Ovary (tissue), 7 donors: ENCODE measurements at regions not wholly inside any gene's neighbourhood (a gene's known extent, or its start where the extent isn't known, plus 50 kb on each side); places are given as distances from the start of the nearest gene placed in this dataset.

Source experiments
- DNase-seq, 5 donors: peaks; one replicate each; pipeline ENCODE4 v3.0.0-alpha.2; 2019 to 2020
- H3K27ac ChIP-seq, 2 donors: fragments of 200-600 bp; one replicate each; pipeline versions ENCODE4 v1.5.1 to v1.8.0; 2019 to 2022
- H3K27me3 ChIP-seq: fragments of 200-600 bp; one replicate; pipeline ENCODE4 v1.8.0; 2022
- H3K36me3 ChIP-seq: fragments of 200-600 bp; sonication (generic); one replicate; pipeline ENCODE4 v1.5.1; 2019
- H3K4me1 ChIP-seq: one replicate; pipeline ENCODE4 v1.8.1; 2013; ENCODE audit warnings: mild to moderate bottlenecking, moderate library complexity; ENCODE audit not compliant: insufficient read depth
- H3K4me3 ChIP-seq: fragments of 200-600 bp; sonication (generic); one replicate; pipeline ENCODE4 v1.5.1; 2017
- H3K9me3 ChIP-seq, 2 donors: fragments of 200-600 bp in 1 of 2; sonication (generic) in 1 of 2; one replicate each; pipeline versions ENCODE4 v1.5.1 to v1.8.1; 2013 to 2019; ENCODE audit warnings: mild to moderate bottlenecking in 1 of 2, moderate library complexity in 1 of 2
- CTCF ChIP-seq, 3 donors: fragments of 450-650 bp in 2 of 3; fragments of 200-600 bp in 1 of 3; IDR thresholded peaks; one replicate each; pipeline versions ENCODE4 v1.5.1 to v1.8.0; 2016 to 2022; ENCODE audit warnings: antibody characterized with exemption in 3 of 3, mild to moderate bottlenecking in 1 of 3
- EP300 ChIP-seq: sonication (generic); formaldehyde crosslinking; IDR thresholded peaks from one replicate; pipeline ENCODE4 v1.6.1; 2017; ENCODE audit warnings: antibody characterized with exemption
- POLR2A ChIP-seq: fragments of 450-650 bp; IDR thresholded peaks from one replicate; pipeline ENCODE4 v1.6.1; 2017; ENCODE audit warnings: antibody characterized with exemption, mild to moderate bottlenecking, moderate library complexity
- WGBS, 3 donors: extraction: QIAGEN DNeasy Blood & Tissue Kit in 1 of 3; methylation state at CpG; one replicate each; pipeline versions ENCODE4 v1.1.5 to v1.1.7; 2013 to 2017; 5-methylcytosine and 5-hydroxymethylcytosine counted together
- intact Hi-C, 4 donors: fragments of 100-400 bp; cut with DNase I; formaldehyde crosslinking; loops; one replicate each; pipeline versions ENCODE4 v1.11.0 to v1.15.1; 2022 to 2023
- donor health status: DM: no; HTN: no; CAD: no; lungs with moderate emphysema.
- donor health status: DM: no; HTN: no; CAD: no.
- donor health status: Bipolar disorder and iron deficiency.
- donor health status: DM: no; HTN: no; CAD: no.
- donor health status: DM: yes; HTN: yes; CAD: no.

- intact Hi-C loops, result no loop called here
- no peak for DNase-seq
- WGBS, 3 donors, result 77 to 82% (median 80%) methylated on average over 29 of the region's 29 CpGs
Measured at GRCh38 chr13:112252804-112253590, 123.2 kb upstream of the SPACA7 start.

DNA sequence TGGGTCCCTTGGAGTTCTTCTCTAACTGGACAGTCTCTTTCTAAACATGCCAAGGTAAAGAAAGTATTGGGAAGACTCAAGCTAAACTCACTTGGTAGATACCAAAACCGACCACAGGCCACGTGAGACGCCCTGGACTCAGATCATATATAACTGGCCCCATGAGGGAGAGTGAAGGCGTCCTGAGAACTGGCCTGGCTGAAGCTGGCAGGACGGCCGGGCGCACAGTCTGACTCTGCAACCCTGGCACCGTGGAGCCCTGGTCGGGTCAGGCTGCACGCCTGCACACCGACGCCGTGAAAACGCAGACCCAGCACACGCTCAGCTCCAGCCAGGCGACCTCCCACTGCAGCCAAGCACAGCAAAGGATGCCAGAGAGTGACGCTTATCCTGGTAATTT is 122.5 kb upstream of the SPACA7 start:
- H3K4me3 ChIP-seq, result no peak overlapping the region
- DNase-seq, result no peak
- no peaks in the 10 kb centered on the region for H3K27me3 ChIP-seq
- intact Hi-C loops, result no loop called here
- WGBS, 3 donors, result 83 to 89% (median 87%) methylated on average over 17 of the region's 17 CpGs
- H3K36me3 ChIP-seq, result no peaks in the 10 kb centered on the region
- H3K4me1 ChIP-seq, result no peaks in the 10 kb centered on the region
- TF ChIP-seq EP300, result no peak
- no peak overlapping the region for H3K27ac ChIP-seq
- H3K9me3 ChIP-seq, result no peaks in the 10 kb centered on the region

More at GRCh38 chr13:112252804-112253590, 123.2 kb upstream of the SPACA7 start:
- TF ChIP-seq EP300 (no peak), POLR2A (no peak), CTCF (IDR thresholded peaks at IDR 0.05) (no peak)
- no peaks in the 10 kb centered on the region for H3K27me3 ChIP-seq
- no peaks in the 10 kb centered on the region for H3K4me1 ChIP-seq
- no peak overlapping the region for H3K4me3 ChIP-seq
- H3K36me3 ChIP-seq, result no peaks in the 10 kb centered on the region
- no peak overlapping the region for H3K27ac ChIP-seq
- H3K9me3 ChIP-seq, result no peaks in the 10 kb centered on the region

DNA sequence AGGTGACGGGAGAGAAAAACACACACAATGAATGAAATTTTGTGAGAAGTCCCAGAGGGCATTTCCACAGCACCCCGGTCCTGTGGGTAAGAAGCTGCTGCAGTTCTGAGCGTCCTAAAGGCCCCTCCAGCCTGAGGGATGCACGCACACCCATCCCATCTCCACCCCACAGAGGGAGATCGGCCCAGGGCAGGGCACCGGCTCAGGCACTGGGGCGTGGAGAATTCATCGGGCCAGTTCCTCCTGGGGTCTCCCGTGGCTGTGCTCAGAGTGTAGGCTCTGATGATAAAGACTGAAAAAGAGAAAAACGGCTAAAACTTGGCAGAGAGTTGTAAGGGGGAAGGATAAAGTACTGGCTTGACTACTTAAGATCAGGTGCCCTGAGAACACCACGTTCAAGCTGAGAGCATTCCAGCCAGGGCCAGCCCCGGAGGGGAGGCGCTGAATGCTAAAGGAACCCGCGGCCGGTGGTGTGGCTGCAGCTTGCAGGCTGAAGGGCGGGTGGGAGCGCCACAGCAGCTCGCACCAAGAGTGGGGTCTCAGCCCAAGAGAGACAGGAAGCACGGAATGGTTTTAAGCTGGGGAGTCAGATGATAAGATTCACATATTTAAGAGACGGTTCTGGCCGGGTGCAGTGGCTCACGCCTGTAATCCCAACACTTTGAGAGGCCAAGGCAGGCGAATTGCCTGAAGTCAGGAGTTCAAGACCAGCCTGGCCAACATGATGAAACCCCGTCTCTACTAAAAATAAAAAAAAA is 121.9 kb upstream of the SPACA7 start:
- Histone ChIP-seq H3K9me3 (no peaks in the 10 kb centered on the region), H3K4me3 (no peak overlapping the region), H3K27me3 (no peaks in the 10 kb centered on the region), H3K4me1 (no peaks in the 10 kb centered on the region), H3K27ac (no peak overlapping the region), H3K36me3 (no peaks in the 10 kb centered on the region)
- WGBS, 3 donors, result 64 to 72% (median 70%) methylated on average over 25 of the region's 25 CpGs
- intact Hi-C loops, result no loop called here
- no peak for DNase-seq
- TF ChIP-seq POLR2A (no peak), EP300 (no peak), CTCF (IDR thresholded peaks at IDR 0.05) (no peak)

- intact Hi-C loops, result no loop called here
- TF ChIP-seq EP300 (no peak), CTCF (IDR thresholded peaks at IDR 0.05) (no peak), POLR2A (no peak)
- H3K27ac ChIP-seq, result no peak overlapping the region
- H3K27me3 ChIP-seq, result no peaks in the 10 kb centered on the region
- no peak for DNase-seq
- WGBS, 3 donors, result 90 to 93% (median 91%) methylated on average over 11 of the region's 11 CpGs
- no peaks in the 10 kb centered on the region for H3K4me1 ChIP-seq
- no peaks in the 10 kb centered on the region for H3K36me3 ChIP-seq
- no peak overlapping the region for H3K4me3 ChIP-seq
- no peaks in the 10 kb centered on the region for H3K9me3 ChIP-seq
Measured at GRCh38 chr13:112254900-112255299, 121.3 kb upstream of the SPACA7 start.
